A549 (cell line): ENCODE measurements at regions not wholly inside any gene's neighbourhood (a gene's known extent, or its start where the extent isn't known, plus 50 kb on each side); places are given as distances from the start of the nearest gene placed in this dataset.

Experiments
- ATAC-seq, 2 experiments: fragments of 200-7000 bp in 1 of 2; fragments of >200 bp in 1 of 2; cut with Nextera tagmentation in 1 of 2; cut with Tn5 transposase in 1 of 2; 3 replicates each; pipeline versions ENCODE4 v1.8.0 to v1.9.1; 2018 to 2020; ENCODE audit warnings: mild to moderate bottlenecking in 1 of 2, moderate library complexity in 1 of 2
- CTCF ChIA-PET: fragments of 300-600 bp; sonication (Branson Sonifier 250); formaldehyde crosslinking; extraction: SDS; loops from one replicate; lab custom pipeline; 2021; ENCODE audit warnings: antibody characterized with exemption, inconsistent platforms; lab: Yijun Ruan, JAX
- POLR2A ChIA-PET: fragments of 350-600 bp; formaldehyde crosslinking; extraction: SDS; loops from one replicate; lab custom pipeline; 2021; ENCODE audit warnings: antibody characterized with exemption, inconsistent platforms; lab: Yijun Ruan, JAX
- DNase-seq, 2 experiments: peaks; one replicate each; pipeline versions ENCODE4 v3.0.0 to v3.0.0-alpha.2; 2011 to 2016; ENCODE audit warnings: low read depth in 1 of 2, low spot score in 1 of 2
- FAIRE-seq: peaks from 2 replicates; lab custom pipeline; 2011; peaks lifted over from hg19 to GRCh38; lab: Jason Lieb, UNC
- H3K27ac ChIP-seq, 2 experiments: fragments of >200 bp; sonication (Bioruptor Twin); formaldehyde crosslinking; 3 replicates each; pipeline ENCODE4 v1.5.1; 2016 to 2017
- H3K4me1 ChIP-seq: fragments of >200 bp; sonication (Bioruptor Twin); formaldehyde crosslinking; 3 replicates; pipeline ENCODE4 v1.6.1; 2016
- H3K4me2 ChIP-seq: fragments of >200 bp; sonication (Bioruptor Twin); formaldehyde crosslinking; 3 replicates; pipeline ENCODE4 v1.6.1; 2016
- H3K4me3 ChIP-seq: fragments of >200 bp; sonication (Bioruptor Twin); formaldehyde crosslinking; 3 replicates; pipeline ENCODE4 v1.5.1; 2016
- H3K9me3 ChIP-seq: fragments of >200 bp; sonication (Bioruptor Twin); formaldehyde crosslinking; 3 replicates; pipeline ENCODE4 v1.6.1; 2016
- CBX8 ChIP-seq: fragments of 200-600 bp; sonication (generic); IDR thresholded peaks from 2 replicates; pipeline ENCODE4 v1.6.1; 2016
- CHD2 ChIP-seq: fragments of 150-350 bp; IDR thresholded peaks from 2 replicates; pipeline ENCODE4 v1.6.1; 2014; ENCODE audit warnings: low read length; ENCODE audit not compliant: partially characterized antibody
- CHD4 ChIP-seq: fragments of 200-600 bp; sonication (generic); IDR thresholded peaks from 2 replicates; pipeline ENCODE4 v1.6.1; 2016; ENCODE audit warnings: antibody characterized with exemption, mild to moderate bottlenecking, borderline replicate concordance
- EHMT2 ChIP-seq: fragments of 200-600 bp; sonication (generic); IDR thresholded peaks from 2 replicates; pipeline ENCODE4 v1.6.1; 2016; ENCODE audit warnings: antibody characterized with exemption, low read depth, mild to moderate bottlenecking, moderate library complexity
- ELK1 ChIP-seq: fragments of 150-350 bp; IDR thresholded peaks from 2 replicates; pipeline ENCODE4 v1.6.1; 2014; ENCODE audit warnings: low read depth, mild to moderate bottlenecking, low read length
- FOSB ChIP-seq: fragments of 250-450 bp; sonication (Bioruptor Pico); IDR thresholded peaks from 2 replicates; pipeline ENCODE4 v1.5.0; 2020; ENCODE audit warnings: mild to moderate bottlenecking, moderate library complexity
- FOSL2 ChIP-seq, 2 experiments: fragments of 450-650 bp in 1 of 2; fragments of >200 bp in 1 of 2; sonication (Bioruptor Twin) in 1 of 2; formaldehyde crosslinking; IDR thresholded peaks; 2 replicates each; pipeline versions ENCODE4 v1.5.0 to v1.6.1; 2016 to 2020; ENCODE audit warnings: mild to moderate bottlenecking in 1 of 2, moderate library complexity in 1 of 2
- FOXS1 ChIP-seq: fragments of 250-450 bp; sonication (Bioruptor Pico); IDR thresholded peaks from 2 replicates; pipeline ENCODE4 v1.5.0; 2020; ENCODE audit warnings: mild to moderate bottlenecking, moderate library complexity
- HEYL ChIP-seq: fragments of 250-450 bp; sonication (Bioruptor Pico); IDR thresholded peaks from 2 replicates; pipeline ENCODE4 v1.8.0; 2021; ENCODE audit warnings: mild to moderate bottlenecking, moderate library complexity
- HMGXB4 ChIP-seq: fragments of 250-450 bp; sonication (Bioruptor Pico); IDR thresholded peaks from 2 replicates; pipeline ENCODE4 v1.5.0; 2021; ENCODE audit warnings: mild to moderate bottlenecking, moderate library complexity, borderline replicate concordance
- JUNB ChIP-seq: fragments of >200 bp; sonication (Bioruptor Twin); formaldehyde crosslinking; IDR thresholded peaks from 2 replicates; pipeline ENCODE4 v1.6.1; 2016
- KDM5A ChIP-seq: fragments of 200-600 bp; sonication (generic); IDR thresholded peaks from 2 replicates; pipeline ENCODE4 v1.6.1; 2016; ENCODE audit warnings: antibody characterized with exemption, mild to moderate bottlenecking
- MAFK ChIP-seq: fragments of 450-650 bp; IDR thresholded peaks from 2 replicates; pipeline ENCODE4 v1.6.1; 2014; ENCODE audit not compliant: partially characterized antibody
- MYC ChIP-seq: IDR thresholded peaks from 2 replicates; pipeline ENCODE4 v1.6.1; 2012; ENCODE audit warnings: mild to moderate bottlenecking, inconsistent platforms, low read length, improper control_type of control experiment, borderline replicate concordance
- NFE2L2 ChIP-seq: fragments of 150-350 bp; conservative IDR thresholded peaks from 2 replicates; pipeline ENCODE4 v1.6.1; 2014; ENCODE audit warnings: low read length
- NPAS2 ChIP-seq: fragments of 250-450 bp; sonication (Bioruptor Pico); IDR thresholded peaks from 2 replicates; pipeline ENCODE4 v1.8.0; 2022; ENCODE audit warnings: mild to moderate bottlenecking, moderate library complexity, borderline replicate concordance
- PBX3 ChIP-seq: IDR thresholded peaks from 2 replicates; pipeline ENCODE4 v1.6.1; 2012
- POLR2AphosphoS2 ChIP-seq: conservative IDR thresholded peaks from 2 replicates; pipeline ENCODE4 v1.6.1; 2012; ENCODE audit warnings: low read length, improper control_type of control experiment, inconsistent platforms
- RAD21 ChIP-seq, 2 experiments: fragments of >200 bp in 1 of 2; sonication (Bioruptor Twin) in 1 of 2; formaldehyde crosslinking in 1 of 2; IDR thresholded peaks in 1 of 2; conservative IDR thresholded peaks in 1 of 2; 2 replicates in 1 of 2; 3 replicates in 1 of 2; pipeline ENCODE4 v1.6.1; 2012 to 2018; ENCODE audit warnings: inconsistent platforms in 1 of 2
- REST ChIP-seq: fragments of 200-600 bp; sonication (generic); IDR thresholded peaks from 2 replicates; pipeline ENCODE4 v1.6.1; 2016; ENCODE audit warnings: antibody characterized with exemption, mild to moderate bottlenecking, moderate library complexity
- SMC3 ChIP-seq: fragments of >200 bp; sonication (Bioruptor Twin); formaldehyde crosslinking; IDR thresholded peaks from 3 replicates; pipeline ENCODE4 v1.6.1; 2018; ENCODE audit warnings: inconsistent platforms
- TFCP2L1 ChIP-seq: fragments of 250-450 bp; sonication (Bioruptor Pico); IDR thresholded peaks from 2 replicates; pipeline ENCODE4 v1.5.0; 2021; ENCODE audit warnings: mild to moderate bottlenecking
- TP53 ChIP-seq: fragments of 250-450 bp; sonication (Bioruptor Pico); IDR thresholded peaks from 2 replicates; pipeline ENCODE4 v1.5.0; 2021; ENCODE audit warnings: mild to moderate bottlenecking, moderate library complexity
- WGBS: methylation state at CpG from one replicate; pipeline ENCODE4 v1.1.6; 2017; ENCODE audit errors: missing lambda C conversion rate; 5-methylcytosine and 5-hydroxymethylcytosine counted together

- no peak for DNase-seq
- no peak overlapping the region for H3K4me2 ChIP-seq
- no peak overlapping the region for H3K4me3 ChIP-seq
- H3K4me1 ChIP-seq, result no peaks in the 10 kb centered on the region
- H3K9me3 ChIP-seq, result no peaks in the 10 kb centered on the region
- no peak for ATAC-seq
- no peak for TF ChIP-seq KDM5A
- TF ChIP-seq FOXS1 (CRISPR knock-in tag), result no peak
- TF ChIP-seq FOSB (CRISPR knock-in tag), result no peak
- TF ChIP-seq HMGXB4, result no peak
- no peak for TF ChIP-seq JUNB
- TF ChIP-seq MYC, result no peak
- no peak for TF ChIP-seq SMC3
- TF ChIP-seq, all 56 proteins: peak for 0
- no peak overlapping the region for H3K27ac ChIP-seq
- CTCF ChIA-PET, result no interaction called here
- 53% methylated on average over 7 of the region's 34 CpGs for WGBS
- no peak for FAIRE-seq
- POLR2A ChIA-PET, result no interaction called here
Measured at GRCh38 chr18:38718365-38718901, 1152.8 kb upstream of the CELF4 start.

GRCh38 chr18:38709122-38709521 is 1143.5 kb upstream of the CELF4 start:
- ATAC-seq, result no peak
- no peak for FAIRE-seq
- Histone ChIP-seq H3K4me3 (no peak overlapping the region), H3K4me1 (no peaks in the 10 kb centered on the region), H3K4me2 (no peak overlapping the region), H3K27ac (no peak overlapping the region), H3K9me3 (no peaks in the 10 kb centered on the region)
- no peak for DNase-seq
- 0% methylated on average over 5 of the region's 5 CpGs for WGBS
- ChIA-PET POLR2A (no interaction called here), CTCF (no interaction called here)
- TF ChIP-seq REST (no peak), CBX8 (no peak), TFCP2L1 (CRISPR knock-in tag) (no peak), MYC (no peak), RAD21 (conservative IDR thresholded peaks at IDR 0.05 in 1 of 2, IDR thresholded peaks at IDR 0.05 in 1 of 2) (no peak), CHD4 (no peak), FOSL2 (IDR thresholded peaks at IDR 0.05) (no peak), FOSL2 (CRISPR knock-in tag; IDR thresholded peaks at IDR 0.05) (no peak), ELK1 (no peak), TP53 (CRISPR knock-in tag) (no peak), POLR2AphosphoS2 (no peak)
- TF ChIP-seq, all 56 proteins: peak for 0

- H3K27ac ChIP-seq, result no peak overlapping the region
- ATAC-seq (no peak), DNase-seq (no peak), FAIRE-seq (no peak)
- H3K4me2 ChIP-seq, result no peak overlapping the region
- 2% methylated on average over 5 of the region's 5 CpGs for WGBS
- H3K4me1 ChIP-seq, result no peaks in the 10 kb centered on the region
- H3K4me3 ChIP-seq, result no peak overlapping the region
- ChIA-PET CTCF (no interaction called here), POLR2A (no interaction called here)
- TF ChIP-seq EHMT2, result no peak
- TF ChIP-seq NPAS2 (CRISPR knock-in tag), result no peak
- no peak for TF ChIP-seq PBX3
- no peak for TF ChIP-seq FOXS1 (CRISPR knock-in tag)
- TF ChIP-seq CHD4, result no peak
- no peak for TF ChIP-seq CHD2
- TF ChIP-seq HMGXB4, result no peak
- no peak for TF ChIP-seq NFE2L2
- TF ChIP-seq HEYL (CRISPR knock-in tag), result no peak
- no peak for TF ChIP-seq MAFK
- H3K9me3 ChIP-seq, result no peaks in the 10 kb centered on the region
Measured at GRCh38 chr18:38706373-38706772, 1140.8 kb upstream of the CELF4 start.
